Posterior cingulate gyrus (tissue), 11 donors: ENCODE measurements at regions not wholly inside any gene's neighbourhood (a gene's known extent, or its start where the extent isn't known, plus 50 kb on each side); places are given as distances from the start of the nearest gene placed in this dataset.
"Not testable (repeated sequence)": the region's sequence is repeated elsewhere in the genome, so short reads cannot be mapped to it uniquely, and the experiment has no call there.

Experiments
- DNase-seq, 10 donors: peaks; one replicate each; pipeline versions ENCODE4 v3.0.0 to v3.0.0-alpha.2; 2020 to 2021; ENCODE audit warnings: mixed read lengths in 3 of 10
- intact Hi-C: fragments of 100-400 bp; cut with DNase I; formaldehyde crosslinking; loops from one replicate; pipeline ENCODE4 v1.15.1; 2023

GRCh38 chr6:28785962-28786679, 137.7 kb downstream of the TRIM27 start:
- intact Hi-C loops, result no loop called here
- no peak for DNase-seq

DNA sequence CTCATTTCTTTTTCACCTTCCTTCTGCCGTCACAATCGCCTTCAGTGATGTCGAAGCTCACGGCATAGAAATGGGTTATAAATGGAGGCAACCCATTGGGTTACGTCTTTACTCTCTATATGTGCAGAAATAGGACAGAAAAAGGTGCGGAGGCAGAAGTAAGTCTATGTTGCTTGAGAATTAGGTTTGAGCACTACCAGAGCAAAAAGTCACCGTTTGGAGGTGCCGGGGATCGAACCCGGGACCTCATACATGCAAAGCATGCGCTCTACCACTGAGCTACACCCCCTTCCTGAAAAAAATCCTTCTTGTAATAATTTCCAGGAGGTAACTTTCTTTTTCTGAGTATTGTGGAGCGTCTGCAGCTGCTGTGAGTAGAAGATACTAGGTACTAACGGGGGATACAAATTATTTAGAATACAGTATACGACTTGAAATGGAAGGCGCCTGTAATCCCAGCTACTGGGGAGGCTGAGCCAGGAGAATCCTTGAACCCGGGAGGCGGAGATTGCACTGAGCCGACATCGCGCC, 134.2 kb downstream of the TRIM27 start:
- no peak for DNase-seq
- intact Hi-C loops, result no loop called here

GRCh38 chr6:28791002-28791383, 132.8 kb downstream of the TRIM27 start:
- intact Hi-C loops, result no loop called here
- DNase-seq, result no peak

DNA sequence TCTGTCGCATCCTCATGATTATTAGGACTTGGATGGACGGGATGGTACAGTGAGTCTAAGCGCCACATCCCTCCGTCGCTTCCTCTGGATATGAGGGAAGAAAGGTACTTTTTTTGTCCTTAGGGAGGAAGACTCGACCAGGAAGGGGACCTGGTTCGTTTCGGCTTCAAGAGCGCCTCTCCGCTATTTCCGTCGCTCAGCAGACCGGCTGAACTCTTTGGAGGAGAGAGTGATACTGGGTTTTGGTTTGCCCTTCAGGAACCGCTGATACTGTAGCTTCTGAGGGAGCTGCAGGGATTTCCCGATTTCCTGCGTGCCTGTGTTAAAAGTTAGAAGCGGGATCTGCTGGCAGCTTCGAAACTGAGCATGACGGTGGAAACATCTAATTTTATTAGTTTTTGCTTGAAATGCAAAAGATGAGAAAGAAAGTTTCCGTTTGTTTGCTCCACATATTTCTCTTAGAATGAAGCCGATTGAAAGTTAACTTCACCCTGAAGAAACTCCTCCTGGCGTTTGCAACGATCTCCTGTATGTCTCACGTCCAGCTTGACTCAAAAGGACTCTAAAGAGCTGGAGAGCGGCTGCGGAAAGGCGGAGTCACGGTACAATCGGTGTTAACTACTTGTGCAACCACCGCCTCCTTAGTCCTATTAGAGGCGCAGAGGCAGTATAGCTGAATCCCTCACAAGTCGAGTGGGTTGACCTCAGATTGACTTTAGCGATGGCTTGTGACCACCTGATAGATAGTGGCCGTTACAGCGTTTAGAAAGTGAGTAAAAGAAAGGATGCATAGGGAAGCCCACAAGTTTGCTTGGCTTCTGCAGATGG, 129.4 kb downstream of the TRIM27 start:
- DNase-seq, result no peak
- intact Hi-C loops, result no loop called here

DNA sequence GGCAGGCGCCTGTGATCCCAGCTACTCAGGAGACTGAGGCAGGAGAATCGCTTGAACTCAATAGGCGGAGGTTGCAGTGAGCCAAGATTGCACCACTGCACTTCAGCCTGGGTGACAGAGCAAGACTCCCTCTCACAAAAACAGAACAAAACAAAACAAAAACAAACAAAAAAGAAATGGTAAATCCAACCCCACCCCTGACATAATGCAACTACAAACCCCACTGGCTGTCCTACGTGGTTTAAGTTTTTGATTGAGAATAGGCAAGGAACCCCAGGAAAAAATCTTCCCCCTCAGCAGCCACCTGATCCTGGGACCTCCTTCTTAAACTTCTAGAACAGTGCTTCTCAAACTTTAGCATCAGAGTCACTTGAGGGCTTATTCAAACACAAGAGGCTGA, 123.1 kb downstream of the TRIM27 start:
- intact Hi-C loops, DNase-seq: not testable (repeated sequence)

- DNase-seq, result no peak
- intact Hi-C loops, result no loop called here
These were observed 121.1 kb downstream of the TRIM27 start for GRCh38 chr6:28802417-28803336.

- intact Hi-C loops, result no loop called here
- DNase-seq, result no peak
These were observed 120.5 kb downstream of the TRIM27 start for GRCh38 chr6:28803337-28803709.

GRCh38 chr6:28807682-28808280, 116.0 kb downstream of the TRIM27 start:
- intact Hi-C loops, result no loop called here
- DNase-seq, result no peak

GRCh38 chr6:28808383-28808782, 115.4 kb downstream of the TRIM27 start:
- intact Hi-C loops, result no loop called here
- no peak for DNase-seq

GRCh38 chr6:28809947-28810658, 113.7 kb downstream of the TRIM27 start:
- intact Hi-C loops, result no loop called here
- no peak for DNase-seq

GRCh38 chr6:28810659-28811053, 113.1 kb downstream of the TRIM27 start:
- intact Hi-C loops, result no loop called here
- DNase-seq, result no peak

DNA sequence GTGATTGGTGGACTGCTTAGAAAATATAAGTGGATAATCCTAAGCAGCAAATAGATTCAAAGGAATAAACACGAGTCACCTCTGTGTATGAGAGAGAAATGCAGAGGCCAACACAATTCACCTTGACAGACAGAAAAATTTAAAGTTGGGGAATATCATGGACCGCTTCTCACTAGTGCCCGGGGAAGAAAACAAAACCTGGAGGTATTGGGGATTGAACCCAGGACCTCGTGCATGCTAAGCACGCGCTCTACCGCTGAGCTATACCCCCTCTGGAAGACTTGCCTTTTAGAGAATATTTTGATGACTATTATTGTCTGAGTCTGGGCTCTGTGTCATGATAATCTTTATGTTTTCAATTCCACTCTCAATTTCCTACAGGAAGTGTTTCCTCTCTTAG, 111.9 kb downstream of the TRIM27 start:
- no peak for DNase-seq
- intact Hi-C loops, result no loop called here

DNA sequence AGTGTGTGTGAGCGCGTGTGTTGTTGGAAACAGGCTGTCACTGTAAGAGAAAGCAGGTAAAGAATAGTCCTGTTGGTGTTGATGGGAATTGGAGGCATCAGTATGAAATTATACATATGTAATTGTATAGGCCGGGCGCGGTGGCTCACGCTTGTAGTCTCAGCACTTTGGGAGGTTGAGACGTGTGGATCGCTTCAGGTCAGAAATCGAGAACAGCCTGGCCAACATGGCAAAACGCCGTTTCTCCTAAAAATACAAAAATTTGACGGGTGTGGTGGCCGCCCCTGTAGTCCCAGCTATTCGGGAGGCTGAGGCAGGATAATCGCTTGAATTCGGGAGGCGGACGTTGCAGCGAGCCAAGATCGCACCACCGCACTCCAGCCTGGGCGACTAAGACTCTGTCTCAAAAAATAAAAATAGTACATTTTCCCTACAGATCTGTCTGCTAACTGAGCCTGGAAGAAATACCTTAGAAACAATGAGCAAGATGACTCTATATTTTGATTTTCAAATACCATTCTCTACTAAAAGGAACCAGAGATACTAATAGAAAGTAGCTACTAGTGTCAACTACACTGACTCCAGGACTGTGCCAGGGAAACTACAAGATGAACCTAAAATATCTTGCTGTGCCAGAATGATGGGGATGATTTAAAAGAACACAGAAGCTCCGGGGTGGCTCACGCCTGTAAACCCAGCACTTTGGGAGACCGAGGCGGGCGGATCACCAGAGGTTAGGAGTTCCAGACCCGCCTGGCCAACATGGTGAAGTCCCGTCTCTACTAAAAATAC, 110.8 kb downstream of the TRIM27 start:
- intact Hi-C loops, result no loop called here

DNA sequence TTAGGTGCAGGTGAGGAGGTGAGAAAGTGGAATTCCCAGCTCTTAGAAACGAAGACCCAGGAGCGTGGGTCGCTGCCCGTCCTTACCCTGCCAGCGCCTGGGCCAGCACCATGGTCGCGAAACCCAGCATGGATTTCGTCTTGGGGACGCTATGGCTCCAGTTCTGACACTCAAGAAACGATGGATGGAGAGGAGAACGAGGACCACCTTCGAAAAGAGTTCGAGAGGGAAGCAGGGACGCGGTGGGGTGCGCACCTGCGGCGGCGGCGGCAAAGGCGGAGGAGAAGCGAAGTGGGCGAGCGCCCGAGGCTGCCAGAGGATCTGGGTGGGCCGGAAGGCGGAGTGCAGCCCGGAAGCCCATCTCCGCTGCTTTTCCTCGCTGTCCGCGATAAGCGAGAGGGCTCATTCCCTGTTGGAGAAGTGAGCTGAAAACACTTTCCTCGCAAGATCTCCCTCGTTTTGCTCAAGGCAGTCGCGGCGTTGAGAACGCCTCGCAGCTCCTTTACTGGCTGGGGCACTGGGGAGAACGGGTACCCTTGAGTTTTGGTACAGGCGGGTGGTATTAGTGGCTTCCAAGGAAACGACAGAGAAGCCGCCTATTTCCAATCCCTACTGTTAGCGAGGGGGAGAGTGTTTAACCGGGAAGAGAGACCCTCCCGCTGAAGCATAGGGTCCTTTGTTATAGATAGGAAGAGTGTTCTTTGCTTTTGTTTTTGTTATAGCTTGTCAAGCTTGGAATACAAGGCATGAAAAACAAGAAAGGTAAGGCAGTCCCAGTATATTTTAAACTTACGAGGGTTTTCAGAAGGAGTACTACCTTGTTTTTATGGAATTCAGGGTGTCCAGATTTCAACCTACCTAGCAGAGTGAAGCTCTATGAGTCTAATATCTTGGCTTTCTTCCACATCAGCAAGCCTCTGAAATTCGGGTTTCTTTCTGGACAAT, 109.5 kb downstream of the TRIM27 start:
- peak in 1 of 10 donors; percentile 77 for DNase-seq
- intact Hi-C loops, result no loop called here

More for the DNA sequence above, 110.8 kb downstream of the TRIM27 start:
- no peak for DNase-seq

GRCh38 chr6:28816339-28816908, 107.4 kb downstream of the TRIM27 start:
- DNase-seq, result no peak
- intact Hi-C loops, result no loop called here

DNA sequence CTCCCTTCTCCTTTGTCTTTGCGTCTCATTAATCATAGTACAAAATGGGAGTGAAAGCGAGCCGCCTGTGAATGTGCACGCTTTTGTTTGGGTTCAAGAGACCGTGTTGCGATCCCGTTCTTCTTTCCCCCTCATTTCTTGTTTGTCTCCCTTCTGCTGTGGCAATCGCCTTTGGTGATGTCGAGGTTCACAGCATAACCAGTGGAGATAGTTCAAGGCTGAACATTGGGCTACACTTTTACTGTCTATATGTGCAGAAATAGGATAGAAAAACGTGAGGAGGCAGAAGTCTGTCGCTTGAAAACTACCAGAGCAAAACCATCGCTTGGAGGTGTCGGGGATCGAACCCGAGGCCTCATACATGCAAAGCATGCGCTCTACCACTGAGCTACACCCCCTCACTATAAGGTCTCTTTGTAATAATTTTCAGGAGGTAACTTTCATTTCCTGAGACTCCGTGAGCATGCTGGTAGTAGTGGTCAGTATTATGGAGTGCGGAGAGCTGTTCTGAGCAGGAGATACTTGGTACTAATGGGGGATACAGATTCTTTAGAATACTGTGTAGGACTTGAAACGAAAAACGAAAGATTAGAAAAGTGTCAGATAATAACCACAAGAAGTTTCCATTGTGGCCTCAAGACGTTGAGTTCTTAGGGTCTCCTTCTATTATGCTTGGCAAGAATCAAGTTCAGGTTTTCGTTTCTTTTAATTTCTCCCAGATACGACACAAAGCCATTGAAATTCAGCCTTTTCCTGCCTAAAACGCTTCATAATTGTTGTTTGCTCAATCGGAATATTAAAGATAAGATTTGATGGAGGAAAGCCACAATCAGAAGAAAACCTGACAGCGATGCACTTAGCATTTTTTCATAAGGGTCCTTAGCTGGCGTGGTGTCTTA, 106.6 kb downstream of the TRIM27 start:
- DNase-seq, result no peak
- intact Hi-C loops, result no loop called here

GRCh38 chr6:28817808-28818145, 106.0 kb downstream of the TRIM27 start:
- intact Hi-C loops, result no loop called here
- no peak for DNase-seq
